GM12865 (cell line): ENCODE measurements at regions not wholly inside any gene's neighbourhood (a gene's known extent, or its start where the extent isn't known, plus 50 kb on each side); places are given as distances from the start of the nearest gene placed in this dataset.

Experiments used
- DNase-seq: peaks from one replicate; pipeline ENCODE4 v3.0.0; 2010; ENCODE audit warnings: low read depth
- H3K4me3 ChIP-seq: 2 replicates; pipeline ENCODE4 v1.5.1; 2011; ENCODE audit warnings: mild to moderate bottlenecking, low read depth, low read length, control low read depth
- TF ChIP-seq, protein P1 (sequence below): IDR thresholded peaks from 2 replicates; pipeline ENCODE4 v1.5.1; 2011; ENCODE audit warnings: low read length, control low read depth, low read depth, inconsistent platforms; ENCODE audit not compliant: insufficient read depth; ENCODE audit errors: missing control alignments

DNA sequence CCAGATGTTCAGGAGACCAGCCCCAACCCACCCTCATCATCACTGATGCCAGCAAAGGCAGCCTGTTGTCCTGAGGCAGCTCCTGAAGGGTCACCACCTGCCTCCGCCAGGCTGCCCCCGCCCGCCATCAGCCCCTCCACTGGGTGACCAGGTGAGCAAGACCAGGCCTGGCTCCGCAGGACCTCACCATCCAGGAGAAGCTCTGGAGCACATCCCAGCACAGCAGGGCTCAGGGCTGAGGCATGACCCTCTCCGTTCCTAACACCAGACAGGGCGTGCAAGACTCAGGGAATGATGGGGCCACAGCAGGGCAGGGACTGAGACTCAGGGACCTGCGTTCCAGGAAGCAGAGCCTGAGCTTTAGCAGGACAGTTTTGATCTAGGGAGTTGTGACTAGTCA is 218.8 kb upstream of the RAB6C start:
- no peak for DNase-seq
- no peak overlapping the region for H3K4me3 ChIP-seq
- TF ChIP-seq, protein P1, sequence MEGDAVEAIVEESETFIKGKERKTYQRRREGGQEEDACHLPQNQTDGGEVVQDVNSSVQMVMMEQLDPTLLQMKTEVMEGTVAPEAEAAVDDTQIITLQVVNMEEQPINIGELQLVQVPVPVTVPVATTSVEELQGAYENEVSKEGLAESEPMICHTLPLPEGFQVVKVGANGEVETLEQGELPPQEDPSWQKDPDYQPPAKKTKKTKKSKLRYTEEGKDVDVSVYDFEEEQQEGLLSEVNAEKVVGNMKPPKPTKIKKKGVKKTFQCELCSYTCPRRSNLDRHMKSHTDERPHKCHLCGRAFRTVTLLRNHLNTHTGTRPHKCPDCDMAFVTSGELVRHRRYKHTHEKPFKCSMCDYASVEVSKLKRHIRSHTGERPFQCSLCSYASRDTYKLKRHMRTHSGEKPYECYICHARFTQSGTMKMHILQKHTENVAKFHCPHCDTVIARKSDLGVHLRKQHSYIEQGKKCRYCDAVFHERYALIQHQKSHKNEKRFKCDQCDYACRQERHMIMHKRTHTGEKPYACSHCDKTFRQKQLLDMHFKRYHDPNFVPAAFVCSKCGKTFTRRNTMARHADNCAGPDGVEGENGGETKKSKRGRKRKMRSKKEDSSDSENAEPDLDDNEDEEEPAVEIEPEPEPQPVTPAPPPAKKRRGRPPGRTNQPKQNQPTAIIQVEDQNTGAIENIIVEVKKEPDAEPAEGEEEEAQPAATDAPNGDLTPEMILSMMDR = no peak

DNA sequence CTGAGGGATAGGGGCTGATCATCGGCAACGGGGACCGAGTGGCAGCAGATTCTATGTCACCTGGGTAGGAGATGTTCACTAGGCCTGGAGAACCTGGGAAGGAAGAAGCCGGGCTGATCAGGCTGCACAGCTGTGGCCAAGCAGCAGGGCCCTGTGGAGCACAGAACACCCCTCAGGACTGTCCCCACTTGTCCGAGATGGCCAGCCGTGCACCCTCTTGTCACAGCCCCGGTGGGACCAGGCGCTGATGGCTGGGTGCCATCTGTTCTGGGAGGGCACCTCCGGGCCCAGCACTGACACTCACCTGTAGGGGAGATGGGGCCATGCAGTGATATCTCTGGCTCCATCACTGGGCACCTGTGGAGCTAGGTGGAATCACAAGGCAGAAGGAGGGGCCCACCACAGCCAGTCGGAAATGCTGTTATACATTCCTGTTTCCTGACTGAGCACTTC is 217.9 kb upstream of the RAB6C start:
- DNase-seq = no peak
- TF ChIP-seq, protein P1 = no peak
- H3K4me3 ChIP-seq = no peak overlapping the region

DNA sequence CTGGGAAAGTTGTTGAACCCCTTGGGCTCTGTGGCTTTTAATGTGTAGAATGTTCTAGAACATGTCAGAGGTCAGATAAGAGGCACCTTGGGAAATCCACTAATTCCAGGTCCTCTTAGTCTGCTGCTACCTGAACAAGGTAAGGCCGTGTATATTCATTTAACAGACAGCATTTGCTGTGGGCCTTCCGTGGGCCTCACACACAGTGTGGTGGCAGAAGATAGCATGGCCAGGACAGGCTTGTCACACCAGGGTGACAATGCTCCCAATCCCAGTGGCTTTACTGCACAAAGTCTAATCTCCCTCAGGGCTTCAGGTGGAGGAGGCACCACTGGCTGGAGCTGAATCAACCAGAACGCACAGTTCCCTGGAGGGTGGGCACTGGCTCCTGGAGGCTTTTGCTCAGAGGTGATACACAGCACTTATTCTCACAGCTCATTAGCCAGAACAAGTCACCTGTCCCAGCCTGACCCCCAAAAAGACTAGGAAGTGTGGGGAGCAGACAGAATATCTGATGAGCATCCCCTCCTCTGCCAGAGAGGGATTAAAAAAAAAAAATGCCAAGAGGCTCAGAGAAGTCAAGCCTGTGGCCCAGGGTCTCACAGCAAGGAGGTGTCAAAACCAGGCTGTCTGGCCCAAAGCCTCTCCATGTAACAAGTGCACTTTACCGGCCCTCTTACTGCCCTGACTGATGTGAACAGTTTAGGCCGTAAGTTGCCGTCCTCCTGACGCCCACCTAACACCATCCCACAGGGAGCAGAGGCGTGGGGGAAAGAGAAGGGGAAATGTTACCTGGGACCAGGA is 216.9 kb upstream of the RAB6C start:
- TF ChIP-seq, protein P1 = no peak
- DNase-seq = no peak
- no peak overlapping the region for H3K4me3 ChIP-seq

DNA sequence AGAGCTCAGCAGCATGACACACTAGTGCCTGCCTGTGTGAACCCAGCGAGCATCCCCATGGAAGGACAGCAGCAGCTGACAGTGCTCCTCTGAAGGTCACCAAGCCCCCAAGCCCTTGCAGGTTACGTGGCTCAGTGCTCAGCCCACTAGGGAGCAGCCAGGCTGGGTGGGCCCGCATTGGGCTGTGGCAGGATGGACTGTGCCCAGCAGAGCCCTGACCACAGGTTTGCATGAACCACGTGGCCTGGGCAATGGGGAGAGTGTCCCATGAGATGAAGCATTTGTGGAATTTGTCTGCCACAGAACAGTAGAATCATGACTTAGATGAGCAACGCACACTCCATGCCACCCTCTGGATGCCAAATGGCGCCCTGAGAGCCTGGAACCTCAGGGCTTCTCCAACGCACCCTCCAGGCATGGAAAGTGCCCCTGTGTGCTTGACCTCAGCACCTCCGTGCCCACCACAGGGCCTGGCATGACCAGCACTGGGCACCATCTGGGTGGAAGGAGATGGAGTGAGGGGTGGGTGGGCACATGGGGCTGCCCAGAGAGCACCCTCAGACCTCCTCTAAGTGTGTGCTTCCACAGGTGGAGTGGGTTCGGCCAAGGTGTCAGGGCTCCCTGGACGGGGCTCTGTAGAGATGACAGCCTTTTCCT is 216.1 kb upstream of the RAB6C start:
- TF ChIP-seq, protein P1 = no peak
- H3K4me3 ChIP-seq = no peak overlapping the region
- no peak for DNase-seq

DNA sequence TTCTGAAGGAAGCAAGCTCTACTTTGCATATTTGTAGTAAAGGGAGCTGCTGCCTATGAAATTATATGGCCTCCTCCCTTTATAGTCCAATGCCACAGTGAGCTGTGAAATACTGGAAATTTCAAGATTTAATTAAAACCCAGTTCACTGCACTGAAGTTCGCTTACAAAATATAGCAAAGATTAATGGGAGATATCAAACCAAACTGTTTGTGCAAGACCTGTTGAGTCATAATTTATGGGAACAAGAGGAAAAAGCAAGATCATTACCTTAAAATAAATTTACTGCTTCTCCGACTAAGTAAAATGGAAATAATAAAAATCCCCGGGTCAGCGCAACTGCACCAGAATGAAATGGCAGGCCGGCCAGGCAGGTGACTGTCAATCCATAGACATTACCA is 215.5 kb upstream of the RAB6C start:
- TF ChIP-seq, protein P1 = no peak
- DNase-seq = no peak
- H3K4me3 ChIP-seq = no peak overlapping the region

DNA sequence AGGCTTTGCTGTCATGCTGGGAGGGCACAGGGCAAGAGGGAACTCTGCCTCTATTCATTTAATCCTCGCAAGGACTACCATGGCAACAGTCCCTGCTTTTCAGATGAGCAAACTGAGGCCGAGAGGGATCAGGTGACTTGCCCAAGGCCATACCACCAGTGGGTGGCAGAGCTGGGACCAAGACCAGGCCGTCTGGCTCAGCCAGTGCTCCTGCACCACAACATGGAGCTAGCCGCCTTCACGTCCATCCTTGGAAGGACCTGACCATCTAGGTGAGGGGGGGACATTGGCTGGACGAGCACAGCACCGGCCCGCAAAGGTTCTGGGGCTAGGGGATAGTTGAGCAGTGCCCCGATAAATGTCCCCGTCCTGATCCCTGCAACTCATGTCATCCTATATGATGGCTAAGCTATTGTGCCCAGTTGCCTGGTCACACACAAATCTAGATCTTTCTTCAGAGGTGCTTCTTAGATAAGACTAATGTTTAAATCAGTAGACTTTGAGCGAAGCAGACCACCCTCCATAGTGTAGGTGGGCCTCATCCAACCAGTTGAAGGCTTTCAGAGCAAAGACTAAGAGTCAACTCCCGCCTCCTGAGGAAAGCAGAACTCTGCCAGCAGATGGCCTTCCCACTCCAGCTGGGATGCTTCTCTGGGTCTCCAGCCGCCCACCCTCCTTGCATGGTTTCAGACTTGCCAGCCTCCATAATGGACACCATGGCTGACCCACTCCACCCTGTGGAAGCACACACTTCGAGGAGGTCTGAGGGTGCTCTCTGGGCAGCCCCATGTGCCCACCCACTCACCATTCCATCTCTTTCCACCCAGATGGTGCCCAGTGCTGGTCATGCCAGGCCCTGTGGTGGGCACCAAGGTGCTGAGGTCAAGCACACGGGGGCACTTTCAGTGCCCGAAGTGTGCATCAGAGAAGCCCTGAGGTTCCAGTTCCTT is 214.8 kb upstream of the RAB6C start:
- H3K4me3 ChIP-seq = no peak overlapping the region
- TF ChIP-seq, protein P1 = no peak
- DNase-seq = no peak
